Astrocyte (in vitro differentiated cells and primary cell): ENCODE measurements at regions not wholly inside any gene's neighbourhood (a gene's known extent, or its start where the extent isn't known, plus 50 kb on each side); places are given as distances from the start of the nearest gene placed in this dataset.
"Not testable (repeated sequence)": the region's sequence is repeated elsewhere in the genome, so short reads cannot be mapped to it uniquely, and the experiment has no call there.

ENCODE experiments used
- DNase-seq: peaks from one replicate; pipeline ENCODE4 v3.0.0-alpha.2; 2010; ENCODE audit warnings: low read depth
- FAIRE-seq: peaks from 2 replicates; lab custom pipeline; 2011; peaks lifted over from hg19 to GRCh38; lab: Jason Lieb, UNC
- H2AFZ ChIP-seq: 2 replicates; pipeline ENCODE4 v1.6.0; 2012; ENCODE audit warnings: low read depth, low read length, inconsistent platforms
- H3K27ac ChIP-seq: 2 replicates; pipeline ENCODE4 v1.5.1; 2011; ENCODE audit warnings: low read depth, low read length, inconsistent platforms
- H3K27me3 ChIP-seq: 2 replicates; pipeline ENCODE4 v1.6.0; 2011; ENCODE audit warnings: low read length, inconsistent platforms; ENCODE audit not compliant: insufficient read depth
- H3K36me3 ChIP-seq: 2 replicates; pipeline ENCODE4 v1.5.1; 2011; ENCODE audit warnings: low read length, inconsistent platforms; ENCODE audit not compliant: insufficient read depth
- H3K4me1 ChIP-seq: 2 replicates; pipeline ENCODE4 v1.5.1; 2011; ENCODE audit warnings: low read length, inconsistent platforms; ENCODE audit not compliant: insufficient read depth
- H3K4me2 ChIP-seq: 2 replicates; pipeline ENCODE4 v1.6.0; 2012; ENCODE audit warnings: low read length, inconsistent platforms
- H3K4me3 ChIP-seq: 2 replicates; pipeline ENCODE4 v1.5.1; 2011; ENCODE audit warnings: low read depth, mild to moderate bottlenecking, low read length, inconsistent platforms; ENCODE audit not compliant: insufficient read depth
- H3K79me2 ChIP-seq: 2 replicates; pipeline ENCODE4 v1.6.0; 2012; ENCODE audit warnings: mild to moderate bottlenecking, low read length, inconsistent platforms; ENCODE audit not compliant: insufficient read depth
- H3K9ac ChIP-seq: 2 replicates; pipeline ENCODE4 v1.6.0; 2012; ENCODE audit warnings: mild to moderate bottlenecking, low read length, inconsistent platforms
- H3K9me3 ChIP-seq: 2 replicates; pipeline ENCODE4 v1.5.1; 2012; ENCODE audit warnings: low read depth, mild to moderate bottlenecking, low read length, inconsistent platforms; ENCODE audit not compliant: insufficient read depth
- H4K20me1 ChIP-seq: 2 replicates; pipeline ENCODE4 v1.6.0; 2012; ENCODE audit warnings: low read length, inconsistent platforms; ENCODE audit not compliant: insufficient read depth
- H3K27ac Mint-ChIP-seq: one replicate; pipeline ENCODE4 v1.8.0; 2021; ENCODE audit warnings: mild to moderate bottlenecking, mixed read lengths; ENCODE audit not compliant: unreplicated experiment
- H3K27me3 Mint-ChIP-seq: one replicate; pipeline ENCODE4 v1.8.0; 2021; ENCODE audit warnings: low read depth, mixed read lengths; ENCODE audit not compliant: unreplicated experiment
- H3K36me3 Mint-ChIP-seq: one replicate; pipeline ENCODE4 v1.8.0; 2021; ENCODE audit warnings: low read depth, mixed read lengths; ENCODE audit not compliant: unreplicated experiment
- H3K4me1 Mint-ChIP-seq: one replicate; pipeline ENCODE4 v1.8.0; 2021; ENCODE audit warnings: low read depth, mixed read lengths; ENCODE audit not compliant: unreplicated experiment
- H3K4me3 Mint-ChIP-seq: one replicate; pipeline ENCODE4 v1.8.0; 2021; ENCODE audit warnings: mild to moderate bottlenecking, moderate library complexity, mixed read lengths; ENCODE audit not compliant: unreplicated experiment
- H3K9me3 Mint-ChIP-seq: one replicate; pipeline ENCODE4 v1.8.0; 2021; ENCODE audit warnings: mild to moderate bottlenecking, mixed read lengths; ENCODE audit not compliant: unreplicated experiment
- EZH2 ChIP-seq: IDR thresholded peaks from 2 replicates; pipeline ENCODE4 v1.6.1; 2012; ENCODE audit warnings: mild to moderate bottlenecking, low read length, inconsistent platforms; ENCODE audit not compliant: insufficient read depth
- TF ChIP-seq, protein P1 (sequence below): IDR thresholded peaks from 2 replicates; pipeline ENCODE4 v1.5.1; 2011; ENCODE audit warnings: low read depth, mild to moderate bottlenecking, inconsistent platforms, low read length, moderate library complexity; ENCODE audit not compliant: insufficient read depth

DNA sequence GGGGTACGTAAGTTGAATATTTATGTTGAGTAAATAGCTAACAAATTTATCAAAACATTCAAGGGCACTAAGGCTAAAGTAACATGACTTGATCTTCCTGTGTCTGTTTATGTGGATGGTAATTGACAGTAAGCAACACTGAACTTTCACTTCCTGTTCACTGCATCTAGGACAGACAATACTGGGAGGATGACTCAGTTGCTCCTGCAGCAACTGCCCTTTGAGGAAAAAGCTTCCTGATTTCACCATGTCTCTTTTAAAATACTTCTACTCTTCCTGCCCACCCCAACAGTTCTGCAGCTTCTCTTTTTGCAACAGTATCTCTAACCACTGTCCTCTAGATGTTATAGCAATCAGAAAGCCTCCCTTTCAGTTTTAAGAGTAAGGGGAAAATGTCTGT lies 76.6 kb upstream of the HGF start:
- H3K79me2 ChIP-seq, result no peaks in the 10 kb centered on the region
- Mint-ChIP-seq H3K9me3 (peaks cover 2% of the 10 kb centered on the region), H3K27ac (no peak overlapping the region), H3K4me1 (peaks cover 12% of the 10 kb centered on the region), H3K27me3 (no peaks in the 10 kb centered on the region), H3K36me3 (no peaks in the 10 kb centered on the region), H3K4me3 (no peak overlapping the region)
- peak overlapping the region; percentile 18 for H3K4me2 ChIP-seq
- no peak overlapping the region for H3K27ac ChIP-seq
- no peak overlapping the region for H3K4me3 ChIP-seq
- H3K9ac ChIP-seq, result no peak overlapping the region
- TF ChIP-seq, protein P1, sequence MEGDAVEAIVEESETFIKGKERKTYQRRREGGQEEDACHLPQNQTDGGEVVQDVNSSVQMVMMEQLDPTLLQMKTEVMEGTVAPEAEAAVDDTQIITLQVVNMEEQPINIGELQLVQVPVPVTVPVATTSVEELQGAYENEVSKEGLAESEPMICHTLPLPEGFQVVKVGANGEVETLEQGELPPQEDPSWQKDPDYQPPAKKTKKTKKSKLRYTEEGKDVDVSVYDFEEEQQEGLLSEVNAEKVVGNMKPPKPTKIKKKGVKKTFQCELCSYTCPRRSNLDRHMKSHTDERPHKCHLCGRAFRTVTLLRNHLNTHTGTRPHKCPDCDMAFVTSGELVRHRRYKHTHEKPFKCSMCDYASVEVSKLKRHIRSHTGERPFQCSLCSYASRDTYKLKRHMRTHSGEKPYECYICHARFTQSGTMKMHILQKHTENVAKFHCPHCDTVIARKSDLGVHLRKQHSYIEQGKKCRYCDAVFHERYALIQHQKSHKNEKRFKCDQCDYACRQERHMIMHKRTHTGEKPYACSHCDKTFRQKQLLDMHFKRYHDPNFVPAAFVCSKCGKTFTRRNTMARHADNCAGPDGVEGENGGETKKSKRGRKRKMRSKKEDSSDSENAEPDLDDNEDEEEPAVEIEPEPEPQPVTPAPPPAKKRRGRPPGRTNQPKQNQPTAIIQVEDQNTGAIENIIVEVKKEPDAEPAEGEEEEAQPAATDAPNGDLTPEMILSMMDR, result no peak
- no peak for TF ChIP-seq EZH2
- H3K36me3 ChIP-seq, result no peaks in the 10 kb centered on the region
- DNase-seq, result peak; percentile 29
- no peaks in the 10 kb centered on the region for H3K9me3 ChIP-seq
- no peaks in the 10 kb centered on the region for H4K20me1 ChIP-seq
- no peaks in the 10 kb centered on the region for H3K4me1 ChIP-seq
- FAIRE-seq, result peak; percentile 59
- peak overlapping the region; percentile 36 for H2AFZ ChIP-seq
- no peaks in the 10 kb centered on the region for H3K27me3 ChIP-seq

DNA sequence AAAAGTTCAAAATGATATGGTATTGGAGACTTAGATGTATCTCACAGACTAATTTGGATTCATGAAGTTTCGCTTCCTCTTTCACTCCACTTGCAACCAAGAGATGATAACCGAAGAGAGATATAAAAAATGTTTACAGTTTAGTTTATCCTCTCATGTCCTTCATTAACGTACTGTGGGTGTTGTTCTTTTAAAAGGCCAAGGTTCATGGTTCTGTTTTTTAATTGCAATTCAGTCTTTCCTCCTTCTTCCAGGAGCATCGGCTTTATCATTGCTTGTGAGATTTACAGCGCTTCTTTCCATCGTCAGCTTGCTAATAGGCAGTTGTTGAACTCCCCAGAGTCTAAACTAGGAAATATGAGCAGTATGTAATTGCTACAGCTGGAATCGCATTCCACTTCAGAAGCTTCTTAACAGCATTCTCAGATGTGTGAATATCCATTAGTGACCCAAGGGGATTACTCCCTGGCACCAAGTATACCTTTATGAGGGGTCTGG lies 75.9 kb upstream of the HGF start:
- no peaks in the 10 kb centered on the region for H3K27me3 Mint-ChIP-seq
- Histone ChIP-seq H3K9ac (no peak overlapping the region), H3K4me1 (no peaks in the 10 kb centered on the region), H3K36me3 (no peaks in the 10 kb centered on the region), H3K79me2 (no peaks in the 10 kb centered on the region), H4K20me1 (no peaks in the 10 kb centered on the region), H2AFZ (no peak overlapping the region), H3K4me3 (no peak overlapping the region), H3K4me2 (no peak overlapping the region), H3K9me3 (no peaks in the 10 kb centered on the region), H3K27me3 (no peaks in the 10 kb centered on the region), H3K27ac (no peak overlapping the region)
- no peaks in the 10 kb centered on the region for H3K36me3 Mint-ChIP-seq
- DNase-seq (no peak), FAIRE-seq (no peak)
- H3K4me1 Mint-ChIP-seq, result peaks cover 12% of the 10 kb centered on the region
- TF ChIP-seq, protein P1, result no peak
- TF ChIP-seq EZH2, result no peak
- no peak overlapping the region for H3K4me3 Mint-ChIP-seq
- H3K27ac Mint-ChIP-seq, result peak overlapping the region; percentile 66
- peaks cover 2% of the 10 kb centered on the region for H3K9me3 Mint-ChIP-seq

DNA sequence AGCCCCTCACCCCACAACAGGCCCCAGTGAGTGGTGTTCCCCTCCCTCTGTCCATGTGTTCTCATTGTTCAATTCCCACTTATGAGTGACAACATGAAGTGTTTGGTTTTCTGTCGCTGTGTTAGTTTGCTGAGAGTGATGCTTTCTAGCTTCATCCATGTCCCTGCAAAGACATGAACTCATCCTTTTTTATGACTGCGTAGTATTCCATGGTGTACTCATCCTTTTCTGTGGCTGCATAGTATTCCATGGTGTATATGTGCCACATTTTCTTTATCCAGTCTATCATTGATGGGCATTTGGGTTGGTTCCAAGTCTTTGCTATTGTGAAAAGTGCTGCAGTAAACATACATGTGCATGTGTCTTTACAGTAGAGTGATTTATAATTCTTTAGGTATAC lies 73.8 kb upstream of the HGF start:
- not testable (repeated sequence) for DNase-seq, H3K4me3 ChIP-seq, H3K9me3 Mint-ChIP-seq, H3K9me3 ChIP-seq, FAIRE-seq, H3K36me3 Mint-ChIP-seq, H3K27ac ChIP-seq, H4K20me1 ChIP-seq, H3K4me3 Mint-ChIP-seq, H3K4me1 ChIP-seq, H3K27ac Mint-ChIP-seq, H2AFZ ChIP-seq, H3K4me2 ChIP-seq, H3K79me2 ChIP-seq, H3K27me3 Mint-ChIP-seq, H3K9ac ChIP-seq, H3K27me3 ChIP-seq, H3K36me3 ChIP-seq
- H3K4me1 Mint-ChIP-seq, result peaks cover 12% of the 10 kb centered on the region
